T-helper 1 cell treated with Interleukin-12 subunit alpha and Interleukin-12 subunit beta and Interleukin-4 antibody, amounts not matched to agents 30 ng/mL and 1 ng/mL, for 36 hours (primary cell): ENCODE measurements at regions not wholly inside any gene's neighbourhood (a gene's known extent, or its start where the extent isn't known, plus 50 kb on each side); places are given as distances from the start of the nearest gene placed in this dataset.
"Not testable (repeated sequence)": the region's sequence is repeated elsewhere in the genome, so short reads cannot be mapped to it uniquely, and the experiment has no call there.

Experiments
- intact Hi-C: fragments of 100-400 bp; cut with micrococcal nuclease; formaldehyde crosslinking; loops from one replicate; pipeline ENCODE4 v1.15.1; 2024

DNA sequence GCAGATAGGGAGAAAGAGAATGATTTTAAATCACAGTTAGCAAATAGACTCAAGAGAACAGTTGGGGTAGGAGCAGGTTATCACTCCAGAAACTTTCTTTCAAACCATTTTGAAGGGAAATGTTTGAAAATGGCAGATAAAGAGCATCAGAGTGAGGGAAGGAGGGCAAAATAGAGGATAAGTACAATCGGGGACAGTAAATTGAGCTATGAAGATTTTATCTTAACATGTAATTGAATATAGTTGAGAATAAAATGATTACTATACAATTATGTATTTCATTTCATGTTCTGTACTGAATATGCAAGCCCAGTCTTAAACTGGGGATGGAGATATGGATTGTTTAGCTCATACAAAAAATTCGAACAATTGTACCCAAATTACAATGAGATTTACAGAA is 54.0 kb downstream of the MAP10 start:
- intact Hi-C loops = no loop called here

- intact Hi-C loops = no loop called here
Observed at GRCh38 chr1:232861107-232861506, 55.9 kb downstream of the MAP10 start.

DNA sequence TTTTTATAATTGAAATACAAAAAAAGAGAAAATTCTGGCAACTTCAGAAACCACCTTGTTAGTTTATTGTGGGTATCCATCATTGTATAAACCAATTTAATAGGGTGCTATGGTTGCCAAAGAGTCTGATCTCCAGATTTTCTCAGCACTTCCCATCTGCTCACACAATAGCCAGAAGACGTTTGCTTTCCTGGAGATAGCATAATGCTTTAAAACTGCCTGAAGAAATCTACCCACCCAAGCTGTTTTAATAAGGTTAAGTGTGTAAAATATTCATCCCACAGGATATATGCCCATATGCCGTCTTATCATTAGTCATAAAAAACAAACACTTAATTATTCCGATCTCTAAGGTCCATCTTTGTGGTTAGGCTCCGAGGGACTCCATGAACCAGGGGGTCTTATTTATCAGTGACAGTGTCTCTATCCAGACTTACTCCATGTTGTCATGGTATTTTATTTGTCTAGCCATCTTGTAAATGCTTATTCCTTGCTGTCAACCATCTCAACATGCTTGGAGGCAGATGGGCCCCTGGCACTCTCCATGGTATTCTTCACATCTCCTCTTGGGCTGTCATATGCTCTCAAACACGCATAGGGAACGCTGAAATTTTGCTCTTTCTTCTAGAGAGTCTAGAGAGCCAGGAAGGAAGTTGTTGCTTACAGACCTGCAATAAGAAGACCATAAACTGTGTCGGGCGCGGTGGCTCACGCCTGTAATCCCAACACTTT is 58.5 kb downstream of the MAP10 start:
- intact Hi-C loops = no loop called here

DNA sequence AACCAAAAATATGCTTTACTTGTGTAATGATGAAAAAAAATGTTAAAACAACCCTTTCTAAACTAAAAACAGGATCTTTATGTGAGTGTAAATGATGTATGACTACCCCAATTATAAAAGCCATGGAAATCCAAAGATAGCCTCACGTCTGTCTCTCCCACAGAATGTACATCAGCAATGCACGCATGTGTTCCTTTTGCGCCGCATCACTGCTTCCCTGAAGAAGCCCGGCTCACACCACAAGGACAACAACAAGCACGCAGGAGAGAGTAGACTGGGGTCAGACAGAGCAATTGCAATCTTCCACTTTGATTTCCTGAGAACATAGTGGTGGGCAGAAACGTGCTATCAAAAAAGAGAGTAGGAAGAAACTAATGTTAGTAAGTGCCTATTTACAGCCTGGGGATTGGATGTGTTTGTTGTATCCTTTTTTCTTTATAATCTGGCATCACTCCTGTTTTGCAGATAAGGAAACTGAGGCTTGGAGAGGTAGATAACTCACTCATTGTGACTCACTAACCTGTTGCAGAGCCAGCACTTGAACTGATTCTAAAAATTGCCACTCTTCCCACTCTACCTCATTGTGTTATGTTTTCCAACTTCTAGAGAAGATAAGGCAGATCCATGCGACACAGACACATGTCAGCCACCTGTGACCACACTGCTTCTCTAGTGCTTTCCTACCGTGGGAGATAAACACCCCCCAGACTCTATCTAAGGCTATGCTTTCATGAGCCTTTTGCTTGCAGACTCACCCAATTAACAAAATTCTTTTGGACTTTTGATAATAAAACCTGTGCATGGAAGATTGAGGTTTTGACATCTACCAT is 60.1 kb downstream of the MAP10 start:
- intact Hi-C loops = no loop called here

DNA sequence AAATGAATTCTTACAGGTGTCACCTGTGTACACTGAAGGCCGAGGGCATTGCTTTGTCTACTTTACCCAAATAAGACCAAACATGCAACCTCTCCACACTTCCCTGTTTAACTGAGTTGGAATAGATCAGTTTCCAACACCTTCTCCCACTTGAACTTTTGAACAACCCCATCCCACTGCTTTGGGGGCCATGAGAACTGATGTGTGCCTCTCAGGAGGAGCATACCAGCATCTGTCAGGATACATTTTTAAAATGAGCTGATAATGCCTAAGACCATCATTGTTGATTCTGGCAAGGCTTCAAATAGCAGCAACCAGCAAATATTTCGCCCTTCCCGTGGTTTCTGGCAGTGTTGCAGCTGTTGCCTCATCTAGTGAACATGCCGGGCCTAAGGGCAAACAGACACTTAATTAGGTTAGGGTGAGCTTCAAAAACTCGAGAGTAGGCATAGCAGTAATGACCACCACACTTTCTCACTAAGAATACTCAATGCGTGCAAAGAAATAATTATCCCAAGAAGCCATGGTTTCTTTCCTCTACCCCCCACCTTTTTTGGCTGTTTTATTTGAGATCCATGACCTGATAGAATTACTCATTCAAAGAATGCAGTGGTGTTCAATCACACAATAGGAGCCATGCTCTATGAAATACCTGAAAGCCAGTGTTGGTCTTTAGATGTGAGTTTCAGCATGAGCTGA is 63.7 kb downstream of the MAP10 start:
- intact Hi-C loops = no loop called here

GRCh38 chr1:232871291-232871969 is 66.2 kb downstream of the MAP10 start:
- intact Hi-C loops = not testable (repeated sequence)

DNA sequence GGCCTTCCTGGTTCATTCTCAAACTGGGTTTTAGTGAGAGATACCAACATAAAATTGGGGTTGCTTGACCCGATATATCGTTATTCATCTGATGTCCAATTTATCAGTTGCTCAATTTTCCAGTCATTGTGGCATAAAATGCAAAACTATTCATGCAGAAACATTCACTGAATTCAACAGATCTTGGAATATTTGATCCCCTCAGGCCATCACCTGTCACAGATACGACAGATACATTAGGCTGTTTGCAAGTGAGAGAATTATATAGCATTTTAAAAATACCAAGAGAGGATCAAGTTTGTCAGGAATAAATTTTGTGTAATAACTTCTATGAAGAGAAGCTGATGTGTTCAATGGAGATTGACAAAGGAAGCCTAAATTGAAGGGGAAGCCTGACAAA is 67.1 kb downstream of the MAP10 start:
- intact Hi-C loops = no loop called here

DNA sequence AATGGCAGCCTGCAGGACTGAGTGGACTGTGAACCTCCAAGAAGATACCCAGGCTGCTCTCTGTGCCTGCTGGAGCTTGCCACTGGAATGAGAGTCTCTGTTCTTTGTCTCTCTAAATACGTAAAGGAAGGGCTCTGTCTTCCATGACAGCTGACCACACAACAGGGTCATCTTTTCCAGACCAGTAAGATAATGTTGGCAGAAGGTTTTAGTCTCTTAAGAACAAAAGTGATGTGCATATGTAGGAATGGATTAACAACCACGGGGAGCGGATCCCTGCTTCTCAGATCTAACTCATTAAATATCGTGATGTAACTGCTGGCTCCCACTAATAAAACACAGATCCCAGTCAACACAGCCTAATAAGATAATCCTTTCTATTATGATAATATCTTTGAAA is 67.5 kb downstream of the MAP10 start:
- intact Hi-C loops = no loop called here

GRCh38 chr1:232873412-232873811 is 68.2 kb downstream of the MAP10 start:
- intact Hi-C loops = no loop called here

DNA sequence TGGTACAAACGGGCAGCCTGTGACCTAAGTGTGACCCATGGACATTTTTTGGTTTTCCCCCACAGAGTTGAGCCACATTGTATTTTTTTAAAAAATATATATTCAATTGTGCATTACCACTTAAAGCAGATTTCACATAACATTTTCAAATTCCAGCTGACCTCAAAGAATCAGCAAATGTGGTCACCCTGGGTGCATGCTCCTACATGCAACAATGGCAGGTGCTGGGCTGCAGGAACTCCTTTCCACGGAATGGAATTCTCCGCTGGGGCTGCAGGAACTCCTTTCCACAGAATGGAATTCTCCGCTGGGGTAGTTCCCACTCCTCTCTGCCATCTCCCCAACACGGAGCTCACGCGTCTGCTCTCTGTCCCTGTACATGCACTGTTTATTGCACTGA is 68.7 kb downstream of the MAP10 start:
- intact Hi-C loops = no loop called here

- intact Hi-C loops = no loop called here
Observed at GRCh38 chr1:232875536-232875935, 70.3 kb downstream of the MAP10 start.

DNA sequence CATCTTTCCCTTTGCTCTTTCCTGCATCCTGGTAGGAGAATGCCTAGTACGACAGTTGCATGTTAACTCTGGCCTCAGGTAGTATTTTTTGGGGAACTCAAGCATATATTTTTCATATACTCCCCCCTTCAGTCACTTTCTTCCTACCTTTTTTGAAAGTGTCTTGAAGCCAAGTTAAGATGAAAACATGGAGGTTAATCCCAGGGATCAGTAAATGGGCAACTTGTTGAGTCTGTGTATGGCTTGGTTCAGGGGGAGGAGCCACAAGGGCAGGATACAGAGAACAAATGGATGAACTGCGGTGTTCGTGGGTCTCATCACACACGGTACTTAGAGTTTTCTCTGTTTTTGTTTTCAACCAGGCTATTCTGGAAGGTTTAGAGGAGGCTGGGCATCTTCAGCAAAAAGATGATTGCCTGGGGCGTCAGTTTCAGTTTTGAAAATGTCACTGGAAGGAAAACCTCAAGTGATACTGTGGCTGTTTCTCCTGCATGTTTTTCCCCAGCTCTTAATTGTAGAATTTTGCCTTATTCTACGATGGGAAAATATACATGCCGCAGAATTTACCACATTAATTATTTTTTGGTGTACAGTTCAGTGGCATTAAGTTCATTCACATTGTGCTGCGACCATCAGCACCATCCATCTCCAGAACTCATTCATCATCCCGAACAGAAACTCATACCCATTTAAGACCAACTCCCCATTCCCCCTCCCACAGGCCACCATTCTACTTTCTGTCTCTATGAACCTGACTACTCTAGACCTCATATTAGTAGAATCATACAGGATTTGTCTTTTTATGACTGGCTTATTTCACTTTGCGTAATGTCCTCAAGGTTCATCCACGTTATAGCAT is 71.5 kb downstream of the MAP10 start:
- intact Hi-C loops = no loop called here

GRCh38 chr1:232877365-232878028 is 72.3 kb downstream of the MAP10 start:
- intact Hi-C loops = no loop called here

- intact Hi-C loops = no loop called here
Observed at GRCh38 chr1:232878086-232878485, 72.3 kb upstream of the NTPCR start.

DNA sequence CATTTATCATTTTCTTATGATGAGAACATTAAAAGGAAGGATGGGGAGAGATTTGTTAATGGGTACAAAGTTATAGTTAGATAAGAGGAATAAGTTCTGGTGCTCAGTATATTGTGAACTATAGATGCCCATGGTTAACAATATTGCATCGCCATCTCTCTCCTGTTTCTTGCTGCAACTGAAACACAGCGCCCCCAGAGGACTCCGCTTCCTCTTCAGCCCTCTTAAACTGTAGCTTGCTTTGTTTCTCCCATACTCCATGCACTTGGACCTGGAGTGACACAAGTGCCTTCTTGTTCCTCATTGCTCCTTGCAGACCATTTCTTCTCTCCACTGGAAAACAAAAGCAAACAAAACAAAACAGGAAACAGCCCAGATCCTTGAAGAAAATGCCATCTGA is 70.1 kb upstream of the NTPCR start:
- intact Hi-C loops = no loop called here

DNA sequence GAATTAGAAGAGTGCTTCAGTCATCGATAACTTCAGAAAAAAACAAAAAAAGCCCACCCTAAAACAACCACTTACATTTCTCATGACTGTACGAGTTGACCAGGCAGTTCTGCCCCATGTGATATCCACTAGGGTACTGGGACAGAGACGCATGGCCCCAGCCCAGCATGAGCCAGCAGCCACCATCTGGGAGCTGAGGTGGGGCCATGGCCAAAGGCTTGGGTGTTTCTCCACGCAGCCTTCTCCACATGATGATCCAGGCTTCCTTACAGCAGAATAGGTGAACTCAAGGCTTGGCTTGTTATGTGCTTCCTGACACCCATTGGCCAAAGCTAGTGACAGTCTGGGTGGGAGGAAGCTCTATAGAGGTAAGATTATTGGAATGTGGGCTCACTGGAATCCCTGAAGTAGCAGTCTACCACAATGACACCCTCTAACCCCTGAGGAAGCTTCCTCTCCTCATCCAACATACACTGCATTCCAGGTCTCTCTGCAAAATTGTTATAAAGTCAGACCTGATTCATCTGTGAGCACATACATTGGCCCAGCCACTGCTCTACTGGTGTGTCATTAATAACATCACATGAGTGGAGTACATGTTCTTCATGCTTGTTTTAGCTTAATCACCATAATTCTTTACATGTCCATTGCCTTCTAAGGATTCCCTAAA is 66.3 kb upstream of the NTPCR start:
- intact Hi-C loops = no loop called here

- intact Hi-C loops = no loop called here
Observed at GRCh38 chr1:232886271-232886670, 64.1 kb upstream of the NTPCR start.

DNA sequence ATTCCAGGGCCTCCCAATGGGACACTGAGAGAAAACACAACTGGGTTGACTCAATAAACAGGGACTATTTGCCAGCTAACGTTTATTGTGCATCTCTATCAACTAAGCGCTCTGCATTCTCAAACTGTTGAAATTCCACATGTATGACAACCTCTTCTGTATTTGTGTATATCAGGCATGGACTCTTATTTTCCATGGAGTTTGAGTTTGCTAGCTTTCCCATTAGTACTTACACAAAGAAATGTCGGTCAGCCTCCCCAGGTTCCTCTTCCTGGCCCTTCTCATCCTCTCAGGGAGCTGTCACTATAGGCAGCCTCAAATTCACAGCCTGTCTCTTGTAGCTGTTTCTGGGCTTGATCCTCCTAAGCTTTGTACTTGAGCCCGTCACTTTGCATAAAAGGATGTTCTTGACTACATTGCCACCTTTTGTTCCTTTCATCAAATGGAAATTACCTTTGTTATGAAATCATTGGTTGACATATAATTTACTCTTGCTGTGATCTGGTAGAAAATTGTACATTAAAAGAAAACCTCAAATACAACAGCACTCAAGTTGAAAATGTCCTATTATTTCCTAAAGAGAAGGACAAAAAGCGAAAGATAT is 60.0 kb upstream of the NTPCR start:
- intact Hi-C loops = no loop called here

- intact Hi-C loops = no loop called here
Observed at GRCh38 chr1:232891071-232891470, 59.3 kb upstream of the NTPCR start.
